HG02943 (cell line): ENCODE measurements at regions not wholly inside any gene's neighbourhood (a gene's known extent, or its start where the extent isn't known, plus 50 kb on each side); places are given as distances from the start of the nearest gene placed in this dataset.
"Not testable (repeated sequence)": the region's sequence is repeated elsewhere in the genome, so short reads cannot be mapped to it uniquely, and the experiment has no call there.

Experiments used
- ATAC-seq: cut with Tn5 transposase; IDR thresholded peaks from one replicate; pipeline ENCODE4 v1.9.1; 2021; ENCODE audit warnings: mild to moderate bottlenecking, low read depth, moderate library complexity; ENCODE audit not compliant: unreplicated experiment

GRCh38 chr7:124257638-124258308, 224.9 kb upstream of the TMEM229A start:
- ATAC-seq = no peak

GRCh38 chr7:124255041-124255655, 222.3 kb upstream of the TMEM229A start:
- ATAC-seq = no peak

- ATAC-seq = no peak
Measured at GRCh38 chr7:124254396-124254795, 221.5 kb upstream of the TMEM229A start.

DNA sequence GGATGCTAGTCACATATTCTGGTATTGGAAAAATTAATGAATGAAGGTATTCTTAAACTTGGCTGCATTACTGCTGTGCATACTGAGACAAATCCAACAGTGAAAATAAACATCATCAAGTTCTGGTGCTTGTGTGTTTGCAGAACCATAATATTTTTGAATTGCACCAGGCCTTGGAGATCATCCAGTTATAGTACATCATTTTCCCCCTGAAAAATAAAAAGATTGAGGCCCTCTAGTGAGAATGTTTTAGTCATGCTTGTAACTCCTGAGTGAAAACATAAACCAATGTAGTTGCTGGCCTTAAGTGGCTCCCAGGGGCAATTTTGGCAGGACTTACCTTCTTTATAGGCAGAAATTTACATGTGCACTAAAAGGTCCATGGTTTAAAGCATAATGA, 218.8 kb upstream of the TMEM229A start:
- ATAC-seq = no peak

GRCh38 chr7:124250297-124251034, 217.6 kb upstream of the TMEM229A start:
- ATAC-seq = no peak

- no peak for ATAC-seq
Measured at GRCh38 chr7:124247691-124248090, 214.8 kb upstream of the TMEM229A start.

DNA sequence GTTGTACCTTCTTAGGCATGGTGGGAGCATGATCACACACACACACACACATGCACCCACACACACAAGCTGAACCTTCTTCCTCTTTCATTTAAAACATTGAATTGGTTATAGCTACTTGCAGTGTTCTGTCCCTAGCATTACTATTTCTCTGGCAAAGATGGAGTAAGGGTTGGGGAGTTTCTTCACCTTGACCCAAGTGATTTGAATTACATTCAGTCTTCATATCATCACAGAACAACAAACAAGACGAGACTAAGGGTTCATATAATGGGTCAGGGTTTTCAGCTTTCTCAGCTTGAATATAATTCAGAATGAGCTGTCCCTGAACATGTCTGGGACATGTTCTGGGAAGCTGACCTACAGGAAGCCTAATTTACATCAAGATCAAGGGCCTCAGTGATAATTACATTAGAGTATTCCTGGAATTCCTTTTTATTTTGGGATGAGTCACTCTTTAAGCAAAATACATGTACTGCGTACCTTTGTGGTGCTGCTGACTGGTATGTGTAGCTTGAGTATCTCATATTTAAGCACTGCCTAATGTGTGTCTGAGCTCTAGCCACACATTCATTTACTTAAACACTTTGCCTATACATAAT, 213.5 kb upstream of the TMEM229A start:
- ATAC-seq = no peak

GRCh38 chr7:124244469-124244868, 211.6 kb upstream of the TMEM229A start:
- not testable (repeated sequence) for ATAC-seq

DNA sequence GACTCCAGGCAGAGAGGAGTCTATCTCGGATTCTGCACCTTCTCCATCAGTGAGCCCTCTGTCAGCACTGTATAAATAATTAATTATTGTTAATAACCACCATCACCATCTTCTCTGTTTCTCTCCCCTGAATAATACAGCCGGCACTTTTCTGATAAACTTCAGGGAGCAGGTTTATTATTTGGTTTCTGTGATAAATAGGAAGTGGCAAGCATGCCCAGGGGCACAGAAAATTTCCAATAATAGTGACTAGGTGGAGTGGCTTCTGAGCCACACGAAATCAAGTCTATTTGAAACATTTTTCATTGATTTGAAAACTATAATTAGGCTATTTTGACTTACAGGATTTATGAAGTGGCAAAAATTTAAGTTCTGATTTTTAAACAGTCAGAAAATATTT, 186.8 kb upstream of the TMEM229A start:
- ATAC-seq = no peak

DNA sequence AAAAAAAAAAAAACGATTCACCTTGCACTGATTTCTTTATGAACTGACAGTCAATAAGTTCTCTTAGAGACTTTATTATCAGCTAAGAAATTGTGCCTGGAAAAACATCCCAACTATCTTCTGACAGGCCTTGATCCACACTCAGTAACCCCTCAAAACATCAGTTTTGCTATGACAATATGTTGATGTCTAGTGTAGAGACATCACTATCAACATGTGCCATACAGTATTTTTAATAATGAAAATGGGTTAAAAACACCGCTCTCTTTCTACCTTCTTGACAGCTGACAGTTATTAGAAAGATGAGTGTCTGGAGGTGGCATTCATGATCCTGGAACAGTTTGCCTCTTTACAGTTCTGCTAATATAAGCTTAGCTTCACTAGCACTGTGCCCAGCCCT, 175.8 kb upstream of the TMEM229A start:
- ATAC-seq = no peak

DNA sequence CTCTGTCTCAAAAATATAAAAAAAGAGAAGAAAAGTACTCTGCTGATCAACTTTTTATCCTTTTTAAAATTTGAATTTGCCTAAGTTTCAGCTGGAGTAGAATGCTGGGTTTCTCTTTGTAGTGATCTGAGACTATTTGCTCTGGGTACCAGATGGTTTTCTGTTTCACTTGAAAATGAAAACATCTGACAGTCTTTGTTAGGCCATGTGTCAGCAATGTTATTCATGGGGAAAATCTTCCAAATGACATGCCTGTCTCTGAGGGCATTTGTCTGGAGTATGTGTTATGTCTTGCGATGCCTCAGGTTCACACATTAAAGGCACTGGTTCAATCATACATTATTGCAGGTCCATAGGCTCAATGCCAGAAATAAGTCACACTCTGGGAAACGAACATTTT, 175.3 kb upstream of the TMEM229A start:
- ATAC-seq = no peak

- no peak for ATAC-seq
Measured at GRCh38 chr7:124205526-124205925, 172.7 kb upstream of the TMEM229A start.

- ATAC-seq = no peak
Measured at GRCh38 chr7:124202546-124202945, 169.7 kb upstream of the TMEM229A start.

GRCh38 chr7:124201768-124202349, 169.0 kb upstream of the TMEM229A start:
- no peak for ATAC-seq

DNA sequence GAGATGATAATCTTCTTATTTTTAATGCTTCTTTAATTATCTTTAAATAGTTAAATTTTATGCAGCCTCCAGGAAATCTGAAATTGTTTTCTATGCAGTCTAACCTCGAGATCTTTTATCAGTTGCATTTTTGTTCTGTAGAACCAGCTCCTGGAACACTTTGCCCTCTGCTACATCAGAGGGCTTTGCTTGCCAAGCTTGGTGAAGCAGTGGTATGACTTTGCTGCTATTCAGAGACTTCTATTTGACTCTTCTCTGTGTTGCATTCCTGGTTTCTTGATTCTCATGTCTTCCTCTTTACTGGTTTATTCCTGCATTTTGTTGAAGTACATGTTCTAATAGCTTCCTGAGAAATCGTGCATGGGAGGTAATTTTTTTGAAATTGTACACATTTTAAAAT, 163.7 kb upstream of the TMEM229A start:
- ATAC-seq = no peak

DNA sequence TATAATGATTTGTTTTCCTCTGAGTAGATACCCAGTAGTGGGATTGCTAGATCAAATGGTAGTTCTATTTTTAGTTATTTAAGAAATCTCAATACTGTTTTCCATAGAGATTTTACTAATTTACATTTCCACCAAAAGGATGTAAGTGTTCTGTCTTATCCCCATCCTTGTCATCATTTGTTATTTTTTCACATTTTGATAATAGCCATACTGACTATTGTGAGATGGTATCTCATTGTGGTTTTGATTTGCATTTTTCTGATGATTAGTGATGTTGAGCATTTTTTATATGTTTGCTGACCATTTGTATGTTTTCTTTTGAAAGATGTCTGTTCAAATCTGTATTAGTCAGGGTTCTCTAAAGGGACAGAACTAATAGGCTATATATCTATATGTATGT, 160.0 kb upstream of the TMEM229A start:
- no peak for ATAC-seq

DNA sequence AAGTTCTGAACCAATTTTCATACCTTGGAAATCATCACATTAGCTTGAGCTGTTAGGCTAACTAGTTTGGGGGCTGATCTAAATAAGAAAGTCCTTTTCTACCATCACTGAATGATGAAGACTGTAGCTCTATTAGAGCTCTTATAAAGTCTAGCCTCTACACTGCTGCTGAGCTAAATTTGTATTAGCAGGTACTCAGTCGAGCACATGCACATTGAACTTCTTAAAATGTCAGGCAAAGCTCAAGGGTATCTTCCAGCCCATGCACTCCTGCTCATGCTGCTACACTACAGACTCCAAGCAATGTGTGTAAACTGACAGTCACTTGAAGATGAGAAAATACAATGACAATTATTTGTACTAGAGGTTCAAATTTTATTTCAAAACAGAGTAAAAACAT, 158.8 kb upstream of the TMEM229A start:
- ATAC-seq = no peak

- ATAC-seq = no peak
Measured at GRCh38 chr7:124191030-124191429, 158.2 kb upstream of the TMEM229A start.

- no peak for ATAC-seq
Measured at GRCh38 chr7:124188576-124188975, 155.7 kb upstream of the TMEM229A start.

DNA sequence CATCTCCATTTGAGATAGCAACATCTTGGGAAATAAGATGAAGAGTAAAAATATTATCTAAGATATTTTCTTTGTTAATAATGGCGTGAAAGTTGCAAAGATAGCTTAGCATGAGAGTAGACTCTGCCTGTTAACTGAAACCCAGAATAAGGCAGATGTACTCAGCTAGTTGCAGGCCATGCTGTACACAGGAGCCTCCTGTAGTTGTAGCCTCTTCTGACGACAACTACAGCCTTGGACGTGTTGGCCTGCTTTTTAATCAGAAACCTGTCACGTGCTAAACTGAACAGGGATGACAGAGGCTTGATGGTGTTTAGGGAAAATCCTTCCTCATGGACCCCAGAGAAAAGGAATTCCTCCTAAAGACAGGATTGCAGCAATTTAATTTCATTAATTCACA, 155.1 kb upstream of the TMEM229A start:
- no peak for ATAC-seq

DNA sequence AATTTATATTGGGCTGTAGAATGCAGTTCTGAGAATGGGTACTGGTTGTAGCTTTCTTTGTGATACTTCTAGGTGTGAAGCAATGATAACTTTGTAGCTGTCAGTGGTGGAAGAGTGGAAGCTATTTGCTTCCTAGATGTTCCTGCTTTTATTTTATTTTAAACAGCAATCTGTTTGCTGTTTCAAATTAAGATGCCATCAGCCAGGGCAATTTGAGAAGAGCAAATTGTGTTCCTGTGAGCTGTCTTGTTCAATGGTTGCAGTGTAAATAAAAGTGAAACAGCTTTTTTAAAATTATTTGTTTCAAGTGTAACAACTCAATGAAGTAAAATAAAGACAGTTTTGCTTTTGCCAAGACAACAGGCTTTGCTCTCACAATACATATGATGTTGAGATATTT, 150.8 kb upstream of the TMEM229A start:
- no peak for ATAC-seq
